Renal pelvis (tissue), 1 donor: ENCODE measurements at regions not wholly inside any gene's neighbourhood (a gene's known extent, or its start where the extent isn't known, plus 50 kb on each side); places are given as distances from the start of the nearest gene placed in this dataset.
"Not testable (repeated sequence)": the region's sequence is repeated elsewhere in the genome, so short reads cannot be mapped to it uniquely, and the experiment has no call there.

Experiments
- DNase-seq: peaks from one replicate; pipeline ENCODE4 v3.0.0-alpha.2; 2013

DNA sequence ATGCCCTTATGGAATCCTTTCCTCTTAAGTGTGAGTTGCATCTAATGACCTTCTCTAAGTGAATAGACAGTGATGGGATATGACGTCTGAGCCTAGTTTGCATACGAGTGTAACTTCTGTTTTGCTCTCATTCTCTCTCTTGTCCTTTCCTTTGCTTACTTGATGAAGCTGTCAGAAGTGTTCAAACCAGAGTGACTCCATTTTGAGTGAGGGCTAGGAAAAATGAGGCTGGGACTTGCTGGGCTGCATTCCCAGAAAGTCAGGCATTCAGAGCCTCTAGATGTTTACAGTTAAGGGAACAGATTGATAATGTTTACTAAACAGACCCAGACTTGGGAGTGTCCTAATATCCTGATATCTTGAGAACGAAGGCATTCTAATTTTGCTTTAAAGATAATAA, 311.2 kb upstream of the SOX4 start:
- DNase-seq: not testable (repeated sequence)

DNA sequence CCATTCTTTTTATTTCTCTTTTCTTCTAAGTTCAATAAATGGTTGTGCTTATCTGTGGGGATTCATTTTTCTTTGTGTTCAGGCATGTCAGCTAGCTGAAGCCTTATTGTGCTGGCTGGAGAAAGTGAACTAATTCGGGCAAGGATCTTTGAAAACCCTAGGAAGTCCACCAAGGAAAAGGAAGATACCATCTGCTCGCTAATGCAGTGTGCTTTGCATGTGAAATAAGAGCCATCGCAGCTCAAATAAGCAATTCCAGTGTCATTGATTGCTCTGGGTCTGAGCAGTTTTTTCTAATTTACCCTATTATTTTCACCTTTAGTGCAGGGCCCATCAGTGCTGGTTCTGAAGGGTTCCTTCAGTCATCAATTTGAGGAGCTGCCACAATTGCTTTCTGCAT, 309.4 kb upstream of the SOX4 start:
- no peak for DNase-seq

DNA sequence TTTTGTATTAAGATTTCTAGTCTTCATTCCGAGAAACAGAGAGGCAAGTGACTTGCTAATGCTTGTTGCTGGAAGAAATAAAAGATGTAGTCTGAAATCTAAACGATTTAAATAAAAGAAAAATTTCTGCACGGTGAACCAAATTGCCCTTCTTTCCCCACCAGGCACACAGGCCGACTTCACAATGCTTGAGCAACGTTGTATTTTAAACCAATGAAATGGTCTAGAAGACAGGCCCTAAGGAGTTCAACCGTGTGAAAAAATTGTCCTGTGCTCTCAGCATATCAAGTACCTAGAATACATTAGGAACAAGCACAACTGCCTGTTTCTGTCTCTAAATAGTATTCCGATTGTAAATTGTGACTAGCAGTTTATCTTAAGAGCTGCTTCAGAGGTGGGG, 308.8 kb upstream of the SOX4 start:
- DNase-seq: no peak

DNA sequence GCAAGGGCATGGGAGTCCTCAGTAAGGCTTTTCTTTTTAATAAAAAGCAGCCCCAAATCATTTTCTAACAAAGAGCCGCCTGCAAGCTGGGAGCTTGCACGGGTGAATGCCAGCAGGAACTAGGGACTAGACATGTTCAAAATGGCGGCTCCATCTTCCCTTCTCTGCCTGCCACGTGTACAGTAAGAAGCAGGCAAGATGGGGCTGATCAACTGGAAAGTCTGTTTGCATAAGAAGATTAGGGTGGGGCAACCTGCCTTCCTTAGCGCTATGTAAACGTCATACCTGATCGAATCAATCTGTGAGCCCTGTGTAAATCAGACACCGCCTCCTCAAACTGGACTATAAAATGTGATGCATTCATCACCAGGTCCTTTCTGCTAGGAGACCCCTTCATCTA, 299.4 kb upstream of the SOX4 start:
- no peak for DNase-seq

DNA sequence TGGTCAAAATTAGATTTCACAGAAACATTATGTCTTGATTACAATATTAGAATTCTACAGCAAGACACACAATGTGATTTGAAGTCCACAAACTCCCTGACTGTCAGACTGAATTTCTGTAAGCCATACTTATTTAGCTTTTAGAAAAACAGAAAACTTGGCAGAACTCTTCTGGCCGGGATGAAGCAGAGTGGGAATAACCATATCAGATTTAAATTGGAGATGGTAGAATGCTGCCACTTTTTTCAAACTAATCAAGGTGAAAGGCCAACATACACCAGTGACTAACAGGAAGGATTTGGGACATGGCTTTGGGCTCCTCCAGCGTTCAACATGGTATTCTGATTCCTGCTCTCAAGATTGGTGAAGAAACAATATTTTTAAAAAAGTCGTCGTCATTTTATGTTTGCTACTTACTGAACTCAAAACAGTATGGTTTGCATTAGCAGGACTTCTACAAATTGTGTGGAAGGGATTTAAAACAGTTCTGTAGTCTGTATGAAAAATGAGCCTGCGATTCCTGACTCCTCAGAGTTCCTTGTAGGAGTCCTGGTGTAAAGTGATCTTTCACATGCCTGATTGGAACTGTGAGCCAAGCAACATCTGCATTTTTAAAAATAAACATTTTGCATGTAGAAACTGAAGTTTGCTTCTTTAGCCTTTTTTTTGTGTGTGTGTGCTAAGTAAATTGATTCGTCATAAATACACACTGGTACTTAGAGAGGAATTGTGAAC, 297.9 kb upstream of the SOX4 start:
- DNase-seq: no peak

DNA sequence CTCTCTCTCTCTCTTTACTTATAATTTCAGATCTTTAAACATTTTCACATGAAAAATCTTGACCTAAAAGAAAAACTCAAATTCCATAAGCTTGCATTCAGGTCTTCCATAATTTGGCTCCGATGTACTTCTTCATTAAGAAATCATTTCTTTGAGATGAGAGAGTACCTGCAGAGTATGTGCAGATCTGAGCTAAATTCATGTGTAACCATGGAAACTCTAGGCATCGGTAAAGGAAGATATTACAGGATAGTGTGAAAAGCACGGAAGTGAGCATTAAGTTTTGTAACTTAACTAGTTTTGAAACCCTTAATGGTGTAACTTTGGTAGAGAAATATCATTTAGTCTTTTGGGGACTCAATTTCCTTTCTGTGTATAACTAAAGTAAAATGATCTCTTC, 295.9 kb upstream of the SOX4 start:
- no peak for DNase-seq

DNA sequence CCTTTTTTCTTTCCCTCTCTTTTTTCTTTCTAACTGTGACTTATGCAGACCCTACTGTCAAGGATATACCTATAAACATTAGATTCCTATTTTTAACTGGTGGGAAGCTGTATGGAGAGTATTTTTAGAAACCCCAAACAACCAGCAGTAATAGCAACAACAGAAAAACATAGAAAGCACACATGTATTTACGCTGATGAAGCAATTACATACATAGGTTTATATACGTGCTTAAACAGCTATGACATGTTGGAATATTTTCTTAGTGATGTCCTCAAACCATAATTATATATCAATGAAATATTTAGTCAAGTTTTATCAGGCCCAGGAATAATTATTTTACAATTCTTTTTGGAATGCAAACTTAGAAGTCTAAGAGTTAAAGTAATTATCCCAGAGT, 294.3 kb upstream of the SOX4 start:
- no peak for DNase-seq

DNA sequence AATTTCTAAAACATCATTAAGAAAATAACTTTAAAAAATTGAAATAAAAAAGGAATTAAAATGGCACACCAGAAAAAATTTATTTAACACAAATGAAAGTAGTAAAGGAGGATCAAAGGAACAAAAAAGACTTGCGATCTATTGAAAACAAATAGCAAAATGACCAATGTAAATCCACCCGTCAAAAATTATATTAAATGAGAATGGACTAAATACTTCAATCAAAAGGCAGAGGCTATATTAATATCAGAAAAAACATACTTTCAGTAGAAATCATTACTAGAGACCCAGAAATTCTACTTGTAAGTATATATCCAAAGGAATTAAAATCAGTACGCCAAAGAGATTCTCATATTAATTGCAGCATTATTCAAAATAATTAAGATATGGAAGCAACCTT, 293.1 kb upstream of the SOX4 start:
- no peak for DNase-seq

DNA sequence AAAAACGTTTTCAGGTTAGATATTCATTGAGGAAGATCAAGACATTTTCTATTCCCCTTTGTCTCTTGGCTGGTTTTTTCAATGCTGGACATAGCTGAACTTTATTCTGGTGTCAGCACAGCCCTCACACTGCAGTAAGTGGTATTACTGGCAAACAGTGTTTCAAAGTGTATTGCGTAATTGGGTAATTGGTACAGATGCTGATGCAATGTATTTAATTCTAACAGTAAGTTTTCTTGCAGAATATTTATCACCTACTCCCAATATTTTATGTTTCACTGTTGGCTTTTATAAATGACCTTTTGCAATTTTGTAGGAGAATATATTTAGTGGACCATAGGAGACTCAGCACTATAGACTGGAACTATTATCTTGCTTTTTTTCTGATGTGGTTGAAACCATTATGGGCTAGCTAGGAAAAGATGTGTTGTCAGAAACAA, 287.6 kb upstream of the SOX4 start:
- no peak for DNase-seq

DNA sequence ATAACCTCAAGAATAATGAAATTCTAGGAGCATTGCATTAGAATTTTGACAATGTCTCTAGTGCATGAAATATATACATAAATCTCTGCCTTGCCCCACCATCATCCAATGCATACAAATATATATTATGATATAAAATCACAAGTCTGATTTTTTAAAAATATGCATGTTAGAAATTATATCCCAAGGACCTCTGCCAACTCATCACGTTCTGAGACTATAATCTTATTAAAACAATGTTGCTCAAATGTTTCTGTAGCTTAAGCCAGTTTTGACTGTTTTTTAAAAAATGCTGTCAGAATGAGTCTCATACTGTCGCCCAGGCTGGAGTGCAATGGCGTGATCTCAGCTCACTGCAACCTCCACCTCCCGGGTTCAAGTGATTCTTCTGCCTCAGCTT, 287.0 kb upstream of the SOX4 start:
- DNase-seq: no peak

DNA sequence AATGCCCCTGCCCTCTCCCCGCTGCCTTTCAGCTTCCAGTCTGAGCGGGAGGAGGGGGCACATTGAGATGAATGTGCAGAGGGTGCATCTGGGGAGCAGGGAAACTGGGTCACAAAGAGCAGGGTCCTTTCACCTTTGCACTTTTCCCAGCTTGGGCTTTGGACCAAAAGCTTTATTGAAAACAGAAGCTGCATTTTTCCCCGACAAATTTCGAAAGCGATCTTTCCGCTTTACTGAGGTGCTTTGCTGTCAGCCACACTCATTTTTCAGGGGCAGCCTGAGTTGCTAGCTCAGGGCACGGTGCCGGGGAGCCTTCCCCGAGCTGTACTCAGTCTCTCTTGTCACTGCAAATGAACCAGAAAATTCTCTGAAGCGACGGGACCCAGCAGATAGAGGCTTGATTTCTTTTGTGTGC, 283.7 kb upstream of the SOX4 start:
- DNase-seq: no peak

DNA sequence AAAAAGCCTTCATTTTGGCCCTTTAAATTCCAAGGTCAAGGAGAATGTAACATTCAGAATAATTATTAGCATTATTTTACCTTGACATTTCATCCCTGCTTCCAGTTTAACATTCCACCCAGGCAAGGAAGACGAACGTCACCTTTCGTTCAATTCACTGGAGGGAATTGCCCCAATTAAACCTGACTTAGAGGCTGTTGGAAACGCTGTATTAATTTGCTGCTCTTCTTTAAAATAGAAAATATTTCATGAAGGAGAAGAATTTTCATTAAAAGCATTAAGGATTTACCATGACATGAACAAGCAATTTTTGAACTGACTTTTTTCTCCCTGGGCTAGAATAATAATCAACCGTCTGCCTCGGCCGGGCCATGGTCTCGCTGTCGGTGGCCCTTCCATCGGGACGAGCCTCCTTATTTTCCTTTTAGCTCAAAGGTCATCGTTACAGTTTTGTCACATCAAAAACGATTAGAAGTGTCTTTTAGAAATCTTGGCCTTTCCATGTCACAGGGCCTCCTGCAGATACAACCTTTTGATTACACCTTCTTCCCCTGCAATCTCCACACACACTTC, 282.9 kb upstream of the SOX4 start:
- DNase-seq: no peak

DNA sequence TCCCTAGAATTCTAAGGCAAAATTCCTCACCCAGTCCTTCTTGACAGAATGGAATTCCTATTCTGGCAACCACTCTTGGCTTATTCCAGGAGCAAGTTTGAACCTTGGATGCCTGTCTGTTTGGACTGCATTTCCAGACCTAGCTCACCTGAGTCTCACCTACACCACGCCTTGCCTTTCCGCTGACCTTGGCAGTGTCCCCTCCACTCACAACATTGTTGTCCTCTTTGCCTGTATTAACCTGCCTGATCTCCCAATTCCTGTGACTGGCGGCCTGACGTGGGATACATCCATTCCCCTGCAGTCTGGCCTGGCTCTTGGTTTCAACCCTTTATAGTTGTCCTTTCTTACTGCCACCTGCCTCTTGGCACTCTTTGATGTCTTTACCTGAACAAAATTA, 281.4 kb upstream of the SOX4 start:
- DNase-seq: no peak

DNA sequence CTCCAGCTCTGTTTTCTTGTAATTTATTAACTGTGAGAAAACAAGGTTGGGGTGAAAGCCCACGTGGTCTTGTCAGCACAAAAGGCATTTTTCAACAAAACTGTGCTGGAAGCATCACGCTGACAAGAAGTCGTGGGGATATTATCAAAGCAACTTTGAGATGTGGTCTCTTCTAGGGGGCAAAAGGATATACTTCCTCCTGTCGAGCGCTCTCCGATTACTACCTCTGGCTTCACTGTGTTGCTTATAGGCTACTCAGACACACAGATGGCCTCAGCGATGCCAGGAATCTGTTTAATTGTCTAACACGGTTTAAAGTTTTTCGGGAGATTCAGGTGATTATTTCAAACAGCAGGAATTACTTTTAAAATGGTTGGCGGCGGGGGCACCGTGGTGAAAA, 275.9 kb upstream of the SOX4 start:
- no peak for DNase-seq

DNA sequence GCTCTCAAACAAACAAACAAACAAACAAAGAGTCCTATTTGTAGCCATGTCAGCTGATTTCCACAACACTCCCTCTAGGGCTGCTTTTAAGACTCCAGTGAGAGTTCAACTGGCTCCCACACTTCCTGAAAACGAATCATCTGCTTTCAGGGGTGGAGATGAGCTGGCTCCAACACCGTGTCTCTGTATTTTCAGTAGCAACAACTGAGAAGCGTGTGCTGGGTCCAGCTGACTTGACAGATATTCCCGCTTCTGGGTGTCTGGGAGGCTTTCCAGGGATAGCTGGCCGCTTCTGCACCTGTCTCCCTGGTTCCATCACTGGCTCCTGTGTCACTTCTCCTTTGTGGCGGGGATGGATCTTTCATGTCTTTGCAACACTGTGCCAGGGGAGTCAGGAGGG, 272.5 kb upstream of the SOX4 start:
- DNase-seq: no peak

DNA sequence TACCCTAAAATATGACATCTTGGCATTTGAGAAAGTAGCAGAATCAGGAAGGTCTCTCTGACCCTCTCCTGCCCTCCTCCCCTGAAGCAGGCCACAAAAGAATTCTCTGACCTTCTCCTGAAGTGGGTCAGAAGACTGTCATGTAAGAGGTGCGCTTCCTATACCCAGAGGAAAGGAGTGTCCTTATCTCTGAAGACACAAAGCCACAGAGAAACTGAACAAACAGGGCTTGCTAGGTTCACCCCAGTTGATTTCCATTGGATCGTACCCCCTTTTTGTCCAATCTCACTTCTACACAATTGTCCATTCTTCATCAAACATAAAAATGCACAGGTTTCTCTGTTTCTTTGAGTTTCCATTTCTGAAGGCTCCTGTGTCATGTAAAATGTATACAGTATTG, 272.0 kb upstream of the SOX4 start:
- no peak for DNase-seq

DNA sequence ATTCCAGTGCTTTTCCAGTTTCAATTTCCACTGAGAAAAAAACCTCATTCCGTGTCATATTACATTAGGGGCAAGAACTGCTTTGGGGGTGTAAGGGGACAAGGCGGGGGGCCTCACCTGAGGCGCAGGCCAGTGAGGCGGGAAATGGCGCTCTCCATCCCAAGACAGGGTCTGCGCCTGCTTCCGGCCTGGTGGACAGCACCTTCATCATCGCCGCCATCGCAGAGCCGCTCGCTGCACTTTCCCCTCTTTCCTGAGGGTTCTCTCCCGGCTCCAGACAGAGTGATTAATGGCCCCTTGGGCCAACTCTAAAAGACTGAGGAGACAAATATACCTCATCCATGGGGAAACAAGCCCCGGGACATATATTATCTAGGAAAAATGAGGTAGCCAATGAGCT, 270.0 kb upstream of the SOX4 start:
- DNase-seq: no peak

DNA sequence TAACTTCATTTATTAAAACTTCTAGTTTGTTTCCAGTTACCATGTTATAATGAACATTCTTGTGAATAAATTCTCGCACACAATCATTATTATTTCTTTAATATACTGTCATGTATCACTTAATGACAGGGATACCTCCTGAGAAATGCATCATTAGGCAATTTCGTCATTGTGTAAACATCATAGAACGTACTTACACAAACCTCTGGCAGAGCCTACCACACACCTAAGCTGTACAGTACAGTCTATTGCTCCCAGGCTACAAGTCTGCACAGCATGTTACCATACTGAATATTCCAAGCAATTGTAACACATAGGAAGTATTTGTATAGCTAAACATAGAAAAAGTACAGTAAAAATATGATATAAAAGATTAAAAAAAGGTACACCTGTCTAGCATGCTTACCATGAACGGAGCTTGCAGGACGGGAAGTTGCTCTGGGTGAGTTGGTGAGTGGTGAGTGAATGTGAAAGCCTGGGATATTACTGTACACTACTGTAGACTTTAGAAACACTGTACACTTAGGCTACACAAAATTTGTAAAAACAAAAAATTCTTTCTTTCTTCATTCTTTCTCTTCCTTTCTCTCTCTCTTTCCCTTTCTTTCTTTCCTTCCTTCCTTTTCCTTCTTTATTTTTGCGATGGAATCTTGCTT, 268.2 kb upstream of the SOX4 start:
- no peak for DNase-seq

DNA sequence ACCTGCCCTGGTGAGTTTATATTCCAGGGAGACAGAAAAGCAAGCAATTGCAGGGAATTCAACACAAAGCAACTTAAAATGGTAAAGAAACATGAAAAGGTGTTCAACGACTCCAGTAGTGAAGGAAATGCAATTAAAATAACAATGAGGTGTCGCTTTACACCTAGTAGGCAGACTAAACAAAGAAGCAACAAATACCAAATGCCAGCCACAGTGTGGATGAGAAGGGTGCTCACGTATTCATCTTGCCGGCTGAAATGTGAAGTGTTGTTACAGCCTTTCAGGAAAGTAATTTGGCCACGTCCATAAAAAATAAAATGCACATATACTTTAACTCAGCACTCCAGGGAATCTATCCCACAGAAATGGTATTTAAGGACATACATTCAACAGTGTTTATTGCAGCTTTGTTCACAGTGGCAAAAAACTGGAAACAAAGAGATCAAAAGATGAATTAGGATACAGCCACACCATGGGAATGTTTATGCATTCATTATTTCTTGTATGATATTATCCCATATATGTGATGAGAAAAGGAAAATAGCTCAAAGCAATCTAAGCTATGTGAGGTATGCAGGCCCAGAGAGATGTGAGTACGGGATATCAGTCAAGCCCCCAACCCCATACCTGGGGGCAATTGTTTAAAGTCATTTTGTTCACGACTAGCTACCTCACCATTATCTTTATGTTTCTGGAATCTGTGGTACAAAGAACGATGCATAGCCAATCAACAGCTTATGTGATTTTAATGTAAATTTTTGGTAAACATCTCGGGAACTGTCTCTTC, 266.0 kb upstream of the SOX4 start:
- DNase-seq: no peak

DNA sequence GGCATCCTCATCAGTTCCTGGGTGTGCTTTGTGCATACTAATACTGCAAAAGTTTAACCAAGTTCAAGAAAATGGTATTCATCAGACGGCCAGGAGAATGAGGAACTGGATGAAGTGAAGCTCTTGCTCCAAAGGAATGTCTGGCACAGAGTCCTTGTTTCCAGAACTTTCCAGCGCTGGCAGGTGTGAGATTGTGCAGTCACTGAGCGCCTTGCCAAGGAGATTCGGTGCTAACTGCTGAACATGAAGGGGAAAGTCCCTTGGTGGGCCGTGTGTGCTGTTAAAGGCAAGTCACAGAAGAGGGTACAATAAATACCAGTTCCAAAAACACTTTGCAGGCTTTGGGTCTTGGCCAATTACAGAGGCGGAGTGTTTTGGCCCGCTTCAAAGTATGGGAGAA, 262.3 kb upstream of the SOX4 start:
- DNase-seq: no peak

DNA sequence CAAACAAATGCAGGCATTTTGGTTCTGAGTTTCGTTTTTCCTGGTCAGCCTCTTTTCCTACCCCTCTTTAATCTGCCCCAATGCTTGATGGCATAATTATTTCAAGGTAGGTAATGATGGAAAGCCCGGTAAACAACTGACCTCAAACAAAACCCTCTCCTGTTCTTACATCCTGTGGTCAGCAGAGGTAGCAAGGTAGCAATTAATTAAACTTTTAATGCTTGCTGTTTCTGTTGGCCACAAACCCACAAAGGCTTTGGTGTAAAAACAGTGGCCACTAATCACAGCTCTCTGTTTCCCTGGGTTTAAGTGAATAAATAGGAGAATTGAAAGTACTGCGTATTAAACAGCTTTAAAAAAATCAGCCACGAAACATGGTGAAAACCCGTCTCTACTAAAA, 261.5 kb upstream of the SOX4 start:
- no peak for DNase-seq

DNA sequence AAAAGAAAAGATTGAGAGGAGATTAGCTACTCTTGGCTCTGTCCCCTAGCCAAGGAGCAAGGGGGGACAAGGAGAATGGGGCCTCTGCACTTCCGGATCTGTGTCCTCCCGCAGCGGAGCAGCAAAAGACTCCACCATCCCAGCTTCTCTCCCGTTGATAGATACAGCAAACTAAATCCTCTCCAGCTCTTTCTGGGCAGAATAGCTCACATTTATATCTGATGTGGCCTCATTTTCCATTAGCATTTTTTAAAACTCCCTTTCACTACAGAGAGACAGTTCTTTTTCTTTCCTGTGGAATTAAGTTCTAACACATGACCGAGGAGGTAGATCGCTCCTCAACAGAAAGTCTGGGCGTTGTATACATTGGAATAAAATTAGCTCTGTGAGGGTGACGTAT, 260.9 kb upstream of the SOX4 start:
- no peak for DNase-seq

DNA sequence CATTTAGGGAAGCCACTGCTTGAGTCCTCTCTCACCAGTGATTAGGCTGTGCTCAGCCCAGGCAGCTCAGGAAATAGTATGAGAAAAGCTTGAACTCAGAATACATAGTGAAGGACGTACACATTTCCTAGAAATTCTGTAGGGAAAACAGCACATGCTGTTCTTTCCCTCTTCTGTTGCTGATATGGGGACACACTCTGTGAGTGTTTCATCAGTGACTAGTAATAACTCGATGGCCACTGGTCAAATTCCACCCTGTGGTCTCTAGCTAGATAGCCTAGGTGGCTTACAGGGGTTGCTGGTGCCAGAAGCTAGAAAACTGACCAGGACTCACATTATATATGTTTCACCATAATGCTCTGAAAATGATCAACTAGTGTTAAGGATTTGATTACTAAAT, 259.8 kb upstream of the SOX4 start:
- no peak for DNase-seq
